HCT116 (cell line): ENCODE measurements at regions not wholly inside any gene's neighbourhood (a gene's known extent, or its start where the extent isn't known, plus 50 kb on each side); places are given as distances from the start of the nearest gene placed in this dataset.
A peak's percentile ranks its signal among the peaks of the same experiment; 100 is the strongest.

ENCODE experiments used
- ATAC-seq: fragments of 200-7000 bp; cut with Tn5 transposase; 2 replicates; pipeline ENCODE4 v1.9.1; 2020; ENCODE audit warnings: mild to moderate bottlenecking, moderate library complexity
- BruUV-seq: library from RNA; stranded (reverse); fragments of 400-500 nt; replicated peaks from 2 replicates; lab custom pipeline; 2021; lab: Mats Ljungman, UMichigan
- CTCF ChIA-PET: fragments of 300-600 bp; sonication (Branson Sonifier 250); formaldehyde crosslinking; loops from one replicate; lab custom pipeline; 2021; ENCODE audit warnings: antibody characterized with exemption; lab: Charles Lee
- POLR2A ChIA-PET: fragments of 300-600, 350-600 bp; sonication (Branson Sonifier 250); formaldehyde crosslinking; loops from one replicate; lab custom pipeline; 2021; ENCODE audit warnings: antibody characterized with exemption; lab: Charles Lee
- RAD21 ChIA-PET, 2 experiments: fragments of 300-600 bp; sonication (Branson Sonifier 250); formaldehyde crosslinking; loops; one replicate each; lab custom pipeline; 2023; ENCODE audit warnings: low total read pairs in 2 of 2; ENCODE audit not compliant: uncharacterized antibody in 2 of 2, unreplicated experiment in 2 of 2, low non-redundant PET in 1 of 2; lab: Charles Lee
- DNase-seq: peaks from one replicate; pipeline ENCODE4 v3.0.0-alpha.2; 2010; ENCODE audit warnings: low read depth, low spot score
- H2AFZ ChIP-seq: fragments of 200-600 bp; shearing (Covaris generic), sonication (generic); 2 replicates; pipeline ENCODE4 v1.6.1; 2017; ENCODE audit warnings: low read depth, mixed run types, mixed read lengths, antibody characterized with exemption, low read length; ENCODE audit not compliant: poor library complexity, severe bottlenecking
- H3K27ac ChIP-seq: 2 replicates; pipeline ENCODE4 v1.5.1; 2012; ENCODE audit warnings: low read depth, low read length
- H3K27me3 ChIP-seq: fragments of 200-600 bp; sonication (generic); 2 replicates; pipeline ENCODE4 v1.6.1; 2016; ENCODE audit warnings: mixed run types, low read length, mixed read lengths; ENCODE audit not compliant: insufficient read depth
- H3K36me3 ChIP-seq, 2 experiments: fragments of 200-500 bp in 1 of 2; fragments of 200-600 bp in 1 of 2; sonication (Bioruptor generic) in 1 of 2; sonication (generic) in 1 of 2; 2 replicates each; pipeline versions ENCODE4 v1.5.1 to v1.6.1; 2014 to 2016; ENCODE audit warnings: low read length in 2 of 2, inconsistent platforms in 1 of 2, mixed read lengths in 1 of 2, mixed run types in 1 of 2; ENCODE audit not compliant: insufficient read depth in 2 of 2, control insufficient read depth in 1 of 2
- H3K4me1 ChIP-seq, 2 experiments: fragments of 200-600 bp in 1 of 2; sonication (generic) in 1 of 2; 2 replicates each; pipeline versions ENCODE4 v1.5.1 to v1.6.1; 2012 to 2017; ENCODE audit warnings: low read length in 2 of 2, inconsistent platforms in 1 of 2, mild to moderate bottlenecking in 1 of 2, mixed read lengths in 1 of 2, mixed run types in 1 of 2, moderate library complexity in 1 of 2; ENCODE audit not compliant: insufficient read depth in 2 of 2, control insufficient read depth in 1 of 2
- H3K4me2 ChIP-seq: fragments of 200-600 bp; sonication (generic); 2 replicates; pipeline ENCODE4 v1.6.1; 2017; ENCODE audit warnings: mixed run types, low read length, mixed read lengths
- H3K4me3 ChIP-seq, 2 experiments: fragments of 200-600 bp in 1 of 2; sonication (generic) in 1 of 2; replicated peaks in 1 of 2; 2 replicates each; pipeline ENCODE4 v1.5.1; 2011 to 2016; ENCODE audit warnings: low read length in 2 of 2, control low read depth in 1 of 2, low read depth in 1 of 2, mild to moderate bottlenecking in 1 of 2, mixed read lengths in 1 of 2, mixed run types in 1 of 2
- H3K79me2 ChIP-seq: fragments of 200-600 bp; sonication (generic); 2 replicates; pipeline ENCODE4 v1.6.1; 2017; ENCODE audit warnings: mild to moderate bottlenecking, mixed run types, low read length, moderate library complexity, mixed read lengths; ENCODE audit not compliant: insufficient read depth
- H3K9ac ChIP-seq: fragments of 200-600 bp; sonication (generic); 2 replicates; pipeline ENCODE4 v1.6.1; 2016; ENCODE audit warnings: low read length, mixed read lengths
- H3K9me2 ChIP-seq: fragments of 200-600 bp; sonication (generic), shearing (Covaris generic); 2 replicates; pipeline ENCODE4 v1.6.1; 2017; ENCODE audit warnings: mixed run types, mild to moderate bottlenecking, moderate library complexity; ENCODE audit not compliant: insufficient read depth
- H3K9me3 ChIP-seq, 2 experiments: fragments of 200-500 bp in 1 of 2; fragments of 200-600 bp in 1 of 2; sonication (Bioruptor generic) in 1 of 2; sonication (generic) in 1 of 2; 2 replicates each; pipeline ENCODE4 v1.6.1; 2014 to 2017; ENCODE audit warnings: low read length in 2 of 2, mixed read lengths in 2 of 2, inconsistent platforms in 1 of 2, low read depth in 1 of 2, mild to moderate bottlenecking in 1 of 2, mixed run types in 1 of 2, moderate library complexity in 1 of 2; ENCODE audit not compliant: control insufficient read depth in 1 of 2, insufficient read depth in 1 of 2
- H4K20me1 ChIP-seq: fragments of 200-600 bp; sonication (generic), shearing (Covaris generic); 2 replicates; pipeline ENCODE4 v1.6.1; 2017; ENCODE audit warnings: mixed run types, mild to moderate bottlenecking, moderate library complexity; ENCODE audit not compliant: insufficient read depth
- ATF3 ChIP-seq: IDR thresholded peaks from 2 replicates; pipeline ENCODE4 v1.6.1; 2012
- CEBPB ChIP-seq: IDR thresholded peaks from 2 replicates; pipeline ENCODE4 v1.6.1; 2012; ENCODE audit warnings: low read depth
- CTCF ChIP-seq, 3 experiments: fragments of 200-600 bp in 1 of 3; sonication (generic) in 1 of 3; IDR thresholded peaks in 2 of 3; conservative IDR thresholded peaks in 1 of 3; 2 replicates each; pipeline ENCODE4 v1.5.1; 2012 to 2017; ENCODE audit warnings: low read depth in 2 of 3, low read length in 2 of 3, antibody characterized with exemption in 1 of 3, borderline replicate concordance in 1 of 3, control low read depth in 1 of 3, mild to moderate bottlenecking in 1 of 3, mixed read lengths in 1 of 3, mixed run types in 1 of 3, moderate library complexity in 1 of 3; ENCODE audit not compliant: insufficient read depth in 1 of 3
- EGR1 ChIP-seq: IDR thresholded peaks from 2 replicates; pipeline ENCODE4 v1.6.1; 2012; ENCODE audit warnings: low read depth
- EZH2 ChIP-seq: fragments of 200-600 bp; sonication (generic); IDR thresholded peaks from 2 replicates; pipeline ENCODE4 v1.6.1; 2017; ENCODE audit warnings: antibody characterized with exemption, mixed run types
- EZH2phosphoT487 ChIP-seq: fragments of 200-600 bp; IDR thresholded peaks from 2 replicates; pipeline ENCODE4 v1.6.1; 2018; ENCODE audit warnings: antibody characterized with exemption, borderline replicate concordance
- FOSL1 ChIP-seq: IDR thresholded peaks from 2 replicates; pipeline ENCODE4 v1.6.1; 2012; ENCODE audit warnings: low read depth
- JUND ChIP-seq: IDR thresholded peaks from 2 replicates; pipeline ENCODE4 v1.6.1; 2012
- POLR2A ChIP-seq: IDR thresholded peaks from 2 replicates; pipeline ENCODE4 v1.7.0; 2011; ENCODE audit warnings: borderline replicate concordance; ENCODE audit not compliant: insufficient read depth, insufficient read length; ENCODE audit errors: extremely low read depth
- POLR2AphosphoS5 ChIP-seq: IDR thresholded peaks from 2 replicates; pipeline ENCODE4 v1.6.1; 2011; ENCODE audit warnings: mild to moderate bottlenecking, low read depth, low read length, moderate library complexity
- SIN3A ChIP-seq: IDR thresholded peaks from 2 replicates; pipeline ENCODE4 v1.6.1; 2012; ENCODE audit warnings: low read depth
- SP1 ChIP-seq: IDR thresholded peaks from 2 replicates; pipeline ENCODE4 v1.6.1; 2012; ENCODE audit warnings: low read depth
- SRF ChIP-seq: IDR thresholded peaks from 2 replicates; pipeline ENCODE4 v1.6.1; 2012; ENCODE audit warnings: low read depth
- TCF7L2 ChIP-seq: IDR thresholded peaks from 2 replicates; pipeline ENCODE4 v1.7.0; 2011; ENCODE audit warnings: borderline replicate concordance, inconsistent platforms; ENCODE audit not compliant: insufficient read depth, insufficient read length; ENCODE audit errors: extremely low read depth
- YY1 ChIP-seq: IDR thresholded peaks from 2 replicates; pipeline ENCODE4 v1.6.1; 2011; ENCODE audit warnings: low read length, low read depth, moderate library complexity, mild to moderate bottlenecking; ENCODE audit not compliant: insufficient replicate concordance; ENCODE audit errors: extremely low read depth
- ZFX ChIP-seq: fragments of 450-650 bp; IDR thresholded peaks from 2 replicates; pipeline ENCODE4 v1.6.1; 2017
- ZNF274 ChIP-seq: fragments of 200-500 bp; sonication (Bioruptor generic); IDR thresholded peaks from 2 replicates; pipeline ENCODE4 v1.6.1; 2014; ENCODE audit warnings: mild to moderate bottlenecking, low read depth, low read length, inconsistent platforms
- intact Hi-C: fragments of 100-400 bp; cut with micrococcal nuclease; formaldehyde crosslinking; loops from 2 replicates; pipeline ENCODE4 v1.10.0; 2022

GRCh38 chr12:22803725-22804124 is 178.8 kb downstream of the ETNK1 start:
- no peaks in the 10 kb centered on the region for H3K36me3 ChIP-seq
- no peaks in the 10 kb centered on the region for H3K9me2 ChIP-seq
- no TSS peak for BruUV-seq
- ChIA-PET RAD21 (no interaction called here), CTCF (no interaction called here), POLR2A (no interaction called here)
- no peak overlapping the region for H3K27ac ChIP-seq
- H3K4me2 ChIP-seq: no peak overlapping the region
- ATAC-seq (peak; percentile 44; the same call in 1 of the 2 replicates), DNase-seq (no peak)
- H3K4me1 ChIP-seq: no peaks in the 10 kb centered on the region
- intact Hi-C loops: no loop called here
- H3K79me2 ChIP-seq: no peaks in the 10 kb centered on the region
- no peak for TF ChIP-seq EGR1
- peak in 1 of 3 experiments; percentile 18; a peak in 1 of 6 replicates for TF ChIP-seq CTCF (IDR thresholded peaks at IDR 0.05 in 2 of 3, conservative IDR thresholded peaks at IDR 0.05 in 1 of 3; ENCODE audit: borderline replicate concordance in 1 of 3, insufficient read depth in 1 of 3, low read depth in 2 of 3, low read length in 2 of 3)
- H3K9me3 ChIP-seq: no peaks in the 10 kb centered on the region
- H2AFZ ChIP-seq: no peak overlapping the region
- H3K4me3 ChIP-seq: no peak overlapping the region
- no peaks in the 10 kb centered on the region for H4K20me1 ChIP-seq
- H3K27me3 ChIP-seq: no peaks in the 10 kb centered on the region; the same call in 1 of the 2 replicates
- H3K9ac ChIP-seq: no peak overlapping the region

GRCh38 chr12:22808860-22809259 is 183.9 kb downstream of the ETNK1 start:
- ChIA-PET CTCF (no interaction called here), POLR2A (no interaction called here), RAD21 (no interaction called here)
- intact Hi-C loops: no loop called here
- Histone ChIP-seq H3K9me3 (no peaks in the 10 kb centered on the region), H3K9me2 (no peaks in the 10 kb centered on the region), H3K36me3 (no peaks in the 10 kb centered on the region), H3K79me2 (no peaks in the 10 kb centered on the region), H3K4me1 (peaks cover 6 to 13% of the 10 kb centered on the region in 2 experiments; a peak in 3 of 4 replicates), H3K9ac (no peak overlapping the region), H2AFZ (no peak overlapping the region), H3K27me3 (no peaks in the 10 kb centered on the region), H3K4me2 (no peak overlapping the region), H3K4me3 (no peak overlapping the region), H4K20me1 (no peaks in the 10 kb centered on the region), H3K27ac (no peak overlapping the region)
- DNase-seq (no peak), ATAC-seq (no peak)
- TF ChIP-seq CEBPB (no peak), POLR2AphosphoS5 (no peak), EZH2 (no peak), SRF (no peak), POLR2A (no peak), EZH2phosphoT487 (no peak), FOSL1 (no peak), ATF3 (no peak), SIN3A (no peak), ZFX (no peak), TCF7L2 (no peak), YY1 (no peak), SP1 (no peak), JUND (no peak), ZNF274 (no peak)
- BruUV-seq: no TSS peak
